ENCODE measurements at regions not wholly inside any gene's neighbourhood (a gene's known extent, or its start where the extent isn't known, plus 50 kb on each side); places are given as distances from the start of the nearest gene placed in this dataset.

DNA sequence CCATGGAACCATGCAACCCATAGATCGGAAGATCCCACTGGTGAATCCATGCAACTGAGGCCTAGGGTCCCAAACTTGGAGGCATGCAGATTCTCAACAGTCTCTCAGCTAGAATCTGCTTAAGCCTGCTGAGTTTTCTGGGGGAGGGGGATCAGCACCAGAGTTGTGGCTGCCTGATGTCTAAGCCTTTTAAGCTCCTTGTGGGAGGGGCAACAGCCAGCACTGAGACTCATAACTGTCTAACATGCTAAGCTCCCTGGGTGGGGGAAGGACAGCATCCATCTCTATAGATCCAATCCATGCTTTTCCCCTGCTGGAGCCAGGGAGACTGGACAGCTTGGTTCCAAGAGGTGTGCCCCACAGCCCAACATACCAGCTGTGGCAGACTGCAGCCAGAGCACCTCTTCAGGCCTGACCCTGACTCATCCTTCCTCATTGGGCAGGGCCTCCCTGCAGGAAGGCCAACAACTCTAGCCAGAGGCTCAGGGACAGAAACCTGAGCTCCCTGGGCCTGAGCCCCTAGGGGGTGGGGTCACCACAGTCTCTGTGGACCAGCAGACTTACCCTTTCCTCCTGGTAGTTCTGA lies 300.1 kb upstream of the SLC7A11 start:
- no peak for DNase-seq
- no peak for TF ChIP-seq EP300 (IDR thresholded peaks at IDR 0.05; ENCODE audit: low read depth)
- no peak for TF ChIP-seq POLR2A (IDR thresholded peaks at IDR 0.05)
- no peak for TF ChIP-seq POLR2AphosphoS5 (IDR thresholded peaks at IDR 0.05)
- TF ChIP-seq, protein P1, sequence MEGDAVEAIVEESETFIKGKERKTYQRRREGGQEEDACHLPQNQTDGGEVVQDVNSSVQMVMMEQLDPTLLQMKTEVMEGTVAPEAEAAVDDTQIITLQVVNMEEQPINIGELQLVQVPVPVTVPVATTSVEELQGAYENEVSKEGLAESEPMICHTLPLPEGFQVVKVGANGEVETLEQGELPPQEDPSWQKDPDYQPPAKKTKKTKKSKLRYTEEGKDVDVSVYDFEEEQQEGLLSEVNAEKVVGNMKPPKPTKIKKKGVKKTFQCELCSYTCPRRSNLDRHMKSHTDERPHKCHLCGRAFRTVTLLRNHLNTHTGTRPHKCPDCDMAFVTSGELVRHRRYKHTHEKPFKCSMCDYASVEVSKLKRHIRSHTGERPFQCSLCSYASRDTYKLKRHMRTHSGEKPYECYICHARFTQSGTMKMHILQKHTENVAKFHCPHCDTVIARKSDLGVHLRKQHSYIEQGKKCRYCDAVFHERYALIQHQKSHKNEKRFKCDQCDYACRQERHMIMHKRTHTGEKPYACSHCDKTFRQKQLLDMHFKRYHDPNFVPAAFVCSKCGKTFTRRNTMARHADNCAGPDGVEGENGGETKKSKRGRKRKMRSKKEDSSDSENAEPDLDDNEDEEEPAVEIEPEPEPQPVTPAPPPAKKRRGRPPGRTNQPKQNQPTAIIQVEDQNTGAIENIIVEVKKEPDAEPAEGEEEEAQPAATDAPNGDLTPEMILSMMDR (IDR thresholded peaks at IDR 0.05): no peak
- Histone ChIP-seq H3K9me3 (no peaks in the 10 kb centered on the region), H3K4me3 (no peak overlapping the region), H3K36me3 (no peaks in the 10 kb centered on the region), H3K27ac (no peak overlapping the region), H3K27me3 (no peaks in the 10 kb centered on the region), H3K4me1 (no peaks in the 10 kb centered on the region)
- 94% methylated on average over 1 of the region's 1 CpG; no CpG with 5 or more reads in 1 of the 2 donors for WGBS, 2 donors (ENCODE audit: low coverage in 1 of 2)
- in situ Hi-C loops (cut with MboI; ENCODE audit: low pct_ligation_motif_present in 1 of 4, low pct_unique_long_range_greater_than_20kb in 1 of 4, low sequenced_read_pairs in 3 of 4): no loop called here
- intact Hi-C loops (cut with DNase I; ENCODE audit: low total_unique reads): no loop called here

DNA sequence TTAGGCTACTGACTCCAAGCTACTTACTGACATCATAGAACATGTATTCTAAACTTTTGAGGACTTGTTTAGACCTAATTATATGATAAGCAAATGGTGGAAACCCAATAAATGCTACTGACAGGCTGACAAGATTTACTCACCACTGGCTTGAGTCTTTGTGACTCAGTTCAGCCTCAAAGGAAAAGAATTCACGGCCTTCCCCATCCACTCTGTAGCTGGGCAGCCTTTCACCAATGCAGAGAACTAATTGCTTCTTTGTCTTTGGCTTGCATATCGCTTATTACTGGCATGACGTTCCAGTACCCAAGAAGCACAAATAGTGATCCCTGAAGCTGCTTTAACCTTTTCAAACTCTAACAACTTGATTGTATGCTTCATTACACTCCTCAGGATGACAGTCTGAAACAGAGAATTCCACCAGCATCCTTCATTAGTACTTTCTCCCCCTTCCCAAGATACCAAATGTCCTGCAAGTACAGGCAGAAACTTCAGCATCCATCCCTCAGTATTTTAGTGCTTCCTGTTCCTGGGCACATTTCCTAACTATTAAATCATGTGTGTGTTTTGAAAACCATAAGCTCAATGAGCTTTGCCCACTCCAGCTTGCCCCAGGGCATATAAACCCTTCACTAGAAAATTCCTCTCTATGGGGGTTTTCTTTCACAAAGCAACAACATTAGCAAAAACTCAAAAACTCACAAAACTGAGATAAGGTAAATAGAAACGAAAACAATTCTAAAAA lies 298.1 kb upstream of the SLC7A11 start:
- no peaks in the 10 kb centered on the region for H3K27me3 ChIP-seq
- intact Hi-C loops (cut with DNase I; ENCODE audit: low total_unique reads): no loop called here
- DNase-seq: no peak
- H3K36me3 ChIP-seq: no peaks in the 10 kb centered on the region
- in situ Hi-C loops (cut with MboI; ENCODE audit: low pct_ligation_motif_present in 1 of 4, low pct_unique_long_range_greater_than_20kb in 1 of 4, low sequenced_read_pairs in 3 of 4): no loop called here
- no peak overlapping the region for H3K27ac ChIP-seq
- 70 to 80% methylated on average over 2 to 4 of the region's 4 CpGs for WGBS, 2 donors (ENCODE audit: low coverage in 1 of 2)
- no peak for TF ChIP-seq EP300 (IDR thresholded peaks at IDR 0.05; ENCODE audit: low read depth)
- TF ChIP-seq, protein P1 (IDR thresholded peaks at IDR 0.05): no peak
- no peak for TF ChIP-seq POLR2AphosphoS5 (IDR thresholded peaks at IDR 0.05)
- no peak for TF ChIP-seq POLR2A (IDR thresholded peaks at IDR 0.05)
- no peaks in the 10 kb centered on the region for H3K4me1 ChIP-seq
- H3K9me3 ChIP-seq: no peaks in the 10 kb centered on the region
- no peak overlapping the region for H3K4me3 ChIP-seq

DNA sequence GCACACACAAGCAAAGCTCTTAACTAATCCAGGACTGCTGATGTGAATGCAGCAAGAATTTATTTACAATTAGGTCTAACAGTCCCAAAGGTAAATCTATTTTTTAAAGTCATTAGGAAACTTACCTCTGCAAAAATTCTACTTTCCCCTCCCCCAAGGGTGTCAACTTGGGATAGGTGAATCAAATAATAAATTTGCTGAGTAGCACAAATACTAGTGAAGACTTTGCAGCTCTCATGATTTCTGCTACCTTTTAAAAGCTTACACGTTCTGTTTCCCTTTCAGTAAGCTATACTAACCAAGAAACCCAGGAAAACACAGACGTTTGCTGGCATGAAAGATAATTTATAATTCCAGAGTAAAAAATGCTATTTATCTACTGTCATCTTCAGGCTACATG lies 296.6 kb upstream of the SLC7A11 start:
- TF ChIP-seq EP300 (IDR thresholded peaks at IDR 0.05; ENCODE audit: low read depth) (no peak), POLR2AphosphoS5 (IDR thresholded peaks at IDR 0.05) (no peak), POLR2A (IDR thresholded peaks at IDR 0.05) (no peak)
- TF ChIP-seq, protein P1 (IDR thresholded peaks at IDR 0.05): no peak
- in situ Hi-C loops (cut with MboI; ENCODE audit: low pct_ligation_motif_present in 1 of 4, low pct_unique_long_range_greater_than_20kb in 1 of 4, low sequenced_read_pairs in 3 of 4): no loop called here
- H3K36me3 ChIP-seq: no peaks in the 10 kb centered on the region
- WGBS, 2 donors (ENCODE audit: low coverage in 1 of 2): 37 to 55% methylated on average over 2 of the region's 2 CpGs
- no peaks in the 10 kb centered on the region for H3K4me1 ChIP-seq
- H3K27ac ChIP-seq: no peak overlapping the region
- intact Hi-C loops (cut with DNase I; ENCODE audit: low total_unique reads): no loop called here
- H3K4me3 ChIP-seq: no peak overlapping the region
- H3K9me3 ChIP-seq: no peaks in the 10 kb centered on the region
- DNase-seq: no peak
- H3K27me3 ChIP-seq: no peaks in the 10 kb centered on the region

DNA sequence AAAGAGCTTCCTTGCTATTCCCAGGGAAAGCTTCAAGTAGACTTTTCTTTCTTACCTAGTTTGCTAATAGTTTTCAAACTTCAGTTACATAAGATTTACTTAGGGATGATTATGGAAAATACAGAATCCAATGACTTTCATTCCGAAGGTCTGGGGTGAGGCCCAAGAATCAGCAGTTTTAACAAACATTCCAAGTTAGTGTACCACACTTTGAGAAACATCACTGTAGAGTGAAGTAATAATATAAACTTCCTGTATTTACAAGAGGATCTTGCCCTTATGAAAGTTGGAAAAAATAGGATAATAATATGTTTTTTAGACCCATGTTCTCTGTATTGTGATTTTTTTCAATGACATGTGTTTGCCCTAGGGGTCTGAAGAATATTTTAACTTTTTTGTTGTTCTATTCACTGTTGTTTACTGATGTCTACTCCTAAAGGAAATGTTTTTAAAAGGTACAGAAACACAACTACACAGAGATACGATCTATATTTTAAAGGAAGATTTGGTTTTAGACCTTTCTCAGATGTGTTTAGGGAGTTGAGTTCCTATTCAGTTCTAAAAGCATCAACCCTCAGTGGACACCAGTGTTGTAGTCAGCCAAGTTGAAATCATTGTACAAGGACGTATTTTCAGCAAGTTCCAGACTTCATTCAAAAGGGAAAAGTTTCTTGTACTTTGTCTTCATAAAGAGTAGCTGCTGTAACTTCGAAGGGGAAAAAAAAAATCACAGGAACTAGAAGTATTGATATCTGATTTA lies 295.8 kb upstream of the SLC7A11 start:
- 67 to 71% methylated on average over 4 of the region's 4 CpGs for WGBS, 2 donors (ENCODE audit: low coverage in 1 of 2)
- DNase-seq: no peak
- Histone ChIP-seq H3K27ac (no peak overlapping the region), H3K9me3 (no peaks in the 10 kb centered on the region), H3K4me1 (no peaks in the 10 kb centered on the region), H3K4me3 (no peak overlapping the region), H3K27me3 (no peaks in the 10 kb centered on the region), H3K36me3 (no peaks in the 10 kb centered on the region)
- intact Hi-C loops (cut with DNase I; ENCODE audit: low total_unique reads): no loop called here
- in situ Hi-C loops (cut with MboI; ENCODE audit: low pct_ligation_motif_present in 1 of 4, low pct_unique_long_range_greater_than_20kb in 1 of 4, low sequenced_read_pairs in 3 of 4): no loop called here
- TF ChIP-seq POLR2A (IDR thresholded peaks at IDR 0.05): no peak
- TF ChIP-seq EP300 (IDR thresholded peaks at IDR 0.05; ENCODE audit: low read depth): no peak
- no peak for TF ChIP-seq POLR2AphosphoS5 (IDR thresholded peaks at IDR 0.05)
- TF ChIP-seq, protein P1 (IDR thresholded peaks at IDR 0.05): no peak
